ENCODE measurements at regions not wholly inside any gene's neighbourhood (a gene's known extent, or its start where the extent isn't known, plus 50 kb on each side); places are given as distances from the start of the nearest gene placed in this dataset.

DNA sequence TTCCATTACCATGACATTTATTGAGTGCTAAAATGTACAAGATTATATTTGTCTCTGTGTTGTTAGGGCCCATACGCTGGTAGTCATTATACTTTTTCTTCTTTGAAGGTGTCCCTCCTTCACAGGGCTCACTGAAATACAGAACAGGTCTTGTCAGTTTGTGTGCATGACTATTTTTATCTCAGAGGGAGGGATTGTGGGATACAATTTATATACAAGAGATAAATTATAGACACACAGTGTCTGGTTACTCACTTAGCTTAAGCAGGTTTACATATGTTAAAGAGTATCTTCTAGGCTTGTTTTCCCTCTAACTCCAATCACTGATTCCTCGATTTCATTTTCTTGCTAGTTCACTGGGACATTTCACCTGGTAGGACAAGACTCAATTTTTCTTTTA, 143.3 kb upstream of the GUCY1A1 start:
- TF ChIP-seq, protein P1, sequence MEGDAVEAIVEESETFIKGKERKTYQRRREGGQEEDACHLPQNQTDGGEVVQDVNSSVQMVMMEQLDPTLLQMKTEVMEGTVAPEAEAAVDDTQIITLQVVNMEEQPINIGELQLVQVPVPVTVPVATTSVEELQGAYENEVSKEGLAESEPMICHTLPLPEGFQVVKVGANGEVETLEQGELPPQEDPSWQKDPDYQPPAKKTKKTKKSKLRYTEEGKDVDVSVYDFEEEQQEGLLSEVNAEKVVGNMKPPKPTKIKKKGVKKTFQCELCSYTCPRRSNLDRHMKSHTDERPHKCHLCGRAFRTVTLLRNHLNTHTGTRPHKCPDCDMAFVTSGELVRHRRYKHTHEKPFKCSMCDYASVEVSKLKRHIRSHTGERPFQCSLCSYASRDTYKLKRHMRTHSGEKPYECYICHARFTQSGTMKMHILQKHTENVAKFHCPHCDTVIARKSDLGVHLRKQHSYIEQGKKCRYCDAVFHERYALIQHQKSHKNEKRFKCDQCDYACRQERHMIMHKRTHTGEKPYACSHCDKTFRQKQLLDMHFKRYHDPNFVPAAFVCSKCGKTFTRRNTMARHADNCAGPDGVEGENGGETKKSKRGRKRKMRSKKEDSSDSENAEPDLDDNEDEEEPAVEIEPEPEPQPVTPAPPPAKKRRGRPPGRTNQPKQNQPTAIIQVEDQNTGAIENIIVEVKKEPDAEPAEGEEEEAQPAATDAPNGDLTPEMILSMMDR (IDR thresholded peaks at IDR 0.05) = no peak
- Mint-ChIP-seq H3K36me3 (ENCODE audit: low read depth) (no peaks in the 10 kb centered on the region), H3K4me1 (no peaks in the 10 kb centered on the region), H3K27ac (no peak overlapping the region), H3K9me3 (peaks cover 6% of the 10 kb centered on the region), H3K27me3 (no peaks in the 10 kb centered on the region), H3K4me3 (no peak overlapping the region)
- CTCF ChIA-PET = no interaction called here
- no peak for DNase-seq
- intact Hi-C loops (cut with micrococcal nuclease) = no loop called here
- ATAC-seq (ENCODE audit: low read depth) = no peak
- POLR2A ChIA-PET = no interaction called here

DNA sequence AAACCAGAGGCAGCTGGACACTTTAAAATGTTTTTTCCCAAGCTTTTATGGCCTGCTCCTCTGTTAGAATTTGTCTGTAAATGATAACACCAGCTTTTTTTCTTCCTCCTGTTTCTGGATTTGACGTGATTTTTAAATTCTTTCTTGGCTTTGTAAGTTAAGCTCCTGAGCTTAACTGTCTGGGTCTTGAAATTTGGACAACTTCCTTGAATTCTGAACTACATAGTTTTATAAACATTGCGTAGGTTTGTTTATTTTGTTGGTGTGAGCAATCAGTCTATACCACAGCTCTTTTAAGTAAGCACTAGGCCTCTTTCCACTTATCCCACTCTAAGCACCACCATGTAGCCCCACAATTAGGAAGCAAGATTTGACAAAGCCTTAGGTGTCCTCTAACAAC, 144.4 kb upstream of the GUCY1A1 start:
- Mint-ChIP-seq H3K36me3 (ENCODE audit: low read depth) (no peaks in the 10 kb centered on the region), H3K9me3 (peaks cover 6% of the 10 kb centered on the region), H3K27me3 (no peaks in the 10 kb centered on the region), H3K4me3 (no peak overlapping the region), H3K4me1 (no peaks in the 10 kb centered on the region), H3K27ac (no peak overlapping the region)
- TF ChIP-seq, protein P1 (IDR thresholded peaks at IDR 0.05) = no peak
- CTCF ChIA-PET = no interaction called here
- DNase-seq (no peak), ATAC-seq (ENCODE audit: low read depth) (no peak)
- POLR2A ChIA-PET = no interaction called here
- intact Hi-C loops (cut with micrococcal nuclease) = no loop called here

DNA sequence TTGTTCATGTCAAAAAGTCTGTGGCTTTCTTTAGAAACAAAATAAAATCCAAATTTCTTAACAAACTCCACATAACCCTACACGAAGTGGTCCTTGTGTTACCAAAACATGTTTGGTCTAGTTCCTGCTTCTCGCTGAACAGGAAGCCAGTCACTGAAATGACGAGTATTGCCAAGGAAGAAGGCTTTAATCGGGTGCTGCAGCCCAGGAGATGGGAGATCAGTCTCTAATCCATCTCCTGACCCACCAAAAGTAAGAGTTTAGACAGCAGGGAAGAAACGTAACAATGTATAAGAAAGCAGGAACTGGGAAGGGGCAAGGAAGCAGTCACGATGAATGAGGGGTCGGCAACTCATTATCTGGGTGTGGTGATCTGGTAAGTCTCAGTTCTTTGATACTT, 144.6 kb upstream of the MAP9 start:
- intact Hi-C loops (cut with micrococcal nuclease) = no loop called here
- no peaks in the 10 kb centered on the region for H3K27me3 Mint-ChIP-seq
- H3K9me3 Mint-ChIP-seq = peaks cover 6% of the 10 kb centered on the region
- TF ChIP-seq, protein P1 (IDR thresholded peaks at IDR 0.05) = no peak
- ATAC-seq (ENCODE audit: low read depth) (no peak), DNase-seq (no peak)
- CTCF ChIA-PET = no interaction called here
- H3K4me3 Mint-ChIP-seq = no peak overlapping the region
- POLR2A ChIA-PET = no interaction called here
- no peaks in the 10 kb centered on the region for H3K36me3 Mint-ChIP-seq (ENCODE audit: low read depth)
- no peaks in the 10 kb centered on the region for H3K4me1 Mint-ChIP-seq
- H3K27ac Mint-ChIP-seq = no peak overlapping the region

DNA sequence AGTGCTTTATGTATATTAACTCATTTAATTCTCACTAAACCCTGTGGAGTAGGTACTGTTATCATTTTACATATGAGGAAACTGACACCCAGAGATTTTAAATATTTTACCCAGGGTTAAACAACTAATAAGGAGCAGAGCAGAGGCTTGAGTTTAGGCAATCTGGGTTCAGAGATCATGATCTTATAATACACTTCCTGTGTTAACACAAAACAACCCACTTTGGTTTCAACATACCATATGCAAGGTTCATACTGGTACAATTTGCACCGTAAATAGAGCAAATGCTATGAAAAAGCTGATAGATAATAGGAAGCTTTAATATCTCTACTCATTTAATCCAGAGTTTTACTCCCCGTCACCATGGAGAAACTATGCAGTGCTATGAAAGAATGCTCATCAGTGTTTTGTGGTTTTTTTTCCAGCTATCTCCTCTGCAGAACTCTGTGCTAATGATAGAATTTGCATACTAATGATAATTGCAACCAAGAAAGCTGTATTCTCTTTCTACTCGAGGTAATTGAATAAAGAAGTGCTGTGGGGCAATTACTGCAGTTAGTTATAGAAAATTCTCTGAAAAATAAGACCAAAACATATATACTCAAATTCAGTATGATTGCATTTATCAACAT, 138.8 kb upstream of the MAP9 start:
- TF ChIP-seq, protein P1 (IDR thresholded peaks at IDR 0.05) = no peak
- H3K27me3 Mint-ChIP-seq = no peaks in the 10 kb centered on the region
- no peaks in the 10 kb centered on the region for H3K9me3 Mint-ChIP-seq
- no peak for DNase-seq
- ChIA-PET CTCF (interaction anchor here (0.7 kb wide), 1 partner anchor 281 kb away, joined by 3 read pairs; no protein-coding TSS in a partner anchor), POLR2A (no interaction called here)
- no peaks in the 10 kb centered on the region for H3K36me3 Mint-ChIP-seq (ENCODE audit: low read depth)
- no peaks in the 10 kb centered on the region for H3K4me1 Mint-ChIP-seq
- intact Hi-C loops (cut with micrococcal nuclease) = no loop called here
- no peak overlapping the region for H3K27ac Mint-ChIP-seq
- no peak overlapping the region for H3K4me3 Mint-ChIP-seq
- no peak for ATAC-seq (ENCODE audit: low read depth)

DNA sequence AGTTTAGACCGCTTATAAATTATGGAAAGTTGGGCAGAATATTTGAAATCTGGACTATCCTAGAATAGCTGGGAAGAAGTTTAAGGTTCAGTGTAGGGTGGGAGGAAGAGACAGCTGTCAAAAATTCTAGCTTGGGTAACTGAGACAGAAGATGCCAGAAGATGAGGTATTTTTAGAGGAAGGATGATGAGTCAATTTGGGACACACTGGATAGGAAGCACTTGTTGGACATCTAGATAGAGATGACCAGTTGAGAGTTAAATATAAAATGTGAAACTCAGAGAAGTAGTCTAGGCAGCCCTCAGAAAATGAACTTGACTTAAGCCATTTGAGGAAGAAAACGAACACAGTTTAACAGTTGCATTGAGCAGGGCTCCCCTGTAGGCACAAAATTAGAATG, 137.9 kb upstream of the MAP9 start:
- no peaks in the 10 kb centered on the region for H3K9me3 Mint-ChIP-seq
- intact Hi-C loops (cut with micrococcal nuclease) = no loop called here
- H3K36me3 Mint-ChIP-seq (ENCODE audit: low read depth) = no peaks in the 10 kb centered on the region
- H3K4me1 Mint-ChIP-seq = no peaks in the 10 kb centered on the region
- ATAC-seq (ENCODE audit: low read depth) (no peak), DNase-seq (no peak)
- H3K27me3 Mint-ChIP-seq = no peaks in the 10 kb centered on the region
- no peak overlapping the region for H3K27ac Mint-ChIP-seq
- ChIA-PET CTCF (no interaction called here), POLR2A (no interaction called here)
- H3K4me3 Mint-ChIP-seq = no peak overlapping the region
- TF ChIP-seq, protein P1 (IDR thresholded peaks at IDR 0.05) = no peak
